GM19395 (cell line): ENCODE measurements at regions not wholly inside any gene's neighbourhood (a gene's known extent, or its start where the extent isn't known, plus 50 kb on each side); places are given as distances from the start of the nearest gene placed in this dataset.
A peak's percentile ranks its signal among the peaks of the same experiment; 100 is the strongest.

ENCODE experiments used
- ATAC-seq: cut with Tn5 transposase; IDR thresholded peaks from one replicate; pipeline ENCODE4 v1.9.1; 2021; ENCODE audit warnings: mild to moderate bottlenecking, moderate library complexity; ENCODE audit not compliant: unreplicated experiment

DNA sequence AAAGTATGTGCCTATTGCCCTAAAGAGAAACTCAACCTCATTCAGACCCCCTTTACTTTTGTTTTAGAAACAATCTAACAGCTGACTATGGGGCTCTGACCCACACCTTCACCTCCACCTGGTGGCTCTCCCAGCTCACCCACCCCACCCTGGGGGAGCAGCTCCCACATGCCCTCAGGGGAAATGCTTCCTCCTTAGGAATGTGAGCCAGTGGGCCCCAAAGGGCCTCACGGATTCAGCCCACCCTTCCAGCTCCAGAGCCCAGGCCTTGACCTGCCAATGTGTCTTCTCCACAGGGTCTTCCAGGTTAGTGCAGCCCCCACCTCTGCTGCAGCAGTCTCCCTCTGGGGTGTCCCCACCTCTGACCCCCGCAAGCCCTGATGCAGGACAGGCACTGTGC lies 680.1 kb upstream of the RAB6C start:
- no peak for ATAC-seq

DNA sequence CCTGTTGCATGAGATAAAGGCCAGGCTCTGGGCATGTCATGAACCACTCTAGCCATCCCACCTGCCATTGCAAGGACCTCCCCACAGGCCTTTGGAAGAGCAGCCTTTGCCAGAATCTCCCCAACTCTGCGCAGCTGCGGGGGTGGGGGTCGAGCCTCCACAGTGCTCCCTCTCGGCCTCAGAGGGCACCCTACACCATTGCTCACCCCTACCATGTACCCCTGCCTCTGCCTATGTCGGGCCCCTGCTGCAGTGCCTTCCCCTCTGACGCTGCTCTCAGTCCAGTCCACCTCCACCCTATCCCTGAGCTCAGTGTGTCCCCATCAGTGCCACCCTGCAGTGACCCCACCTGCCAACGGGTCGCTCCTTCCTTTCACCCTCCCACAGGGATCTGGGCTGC lies 679.7 kb upstream of the RAB6C start:
- no peak for ATAC-seq

DNA sequence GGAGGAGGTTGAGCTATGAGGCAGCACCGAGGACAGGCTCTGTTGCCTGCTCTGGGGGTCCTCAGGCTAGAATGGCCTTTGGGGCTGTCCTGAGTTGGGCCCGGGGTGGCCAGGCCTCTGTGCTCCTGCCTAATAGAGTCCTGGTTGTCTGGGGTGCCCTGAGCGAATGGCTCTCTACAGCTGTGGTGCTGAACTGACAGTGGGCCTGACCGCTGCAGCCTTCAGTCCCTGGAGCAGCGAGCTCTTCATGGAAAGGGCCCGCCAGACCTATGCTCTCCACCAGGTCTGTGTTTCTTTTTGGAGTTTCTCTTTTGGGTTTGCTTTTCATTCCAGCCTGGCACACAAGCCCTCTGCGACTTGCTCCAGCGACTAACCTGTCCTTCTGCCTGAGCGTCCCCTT lies 679.0 kb upstream of the RAB6C start:
- ATAC-seq, result no peak

DNA sequence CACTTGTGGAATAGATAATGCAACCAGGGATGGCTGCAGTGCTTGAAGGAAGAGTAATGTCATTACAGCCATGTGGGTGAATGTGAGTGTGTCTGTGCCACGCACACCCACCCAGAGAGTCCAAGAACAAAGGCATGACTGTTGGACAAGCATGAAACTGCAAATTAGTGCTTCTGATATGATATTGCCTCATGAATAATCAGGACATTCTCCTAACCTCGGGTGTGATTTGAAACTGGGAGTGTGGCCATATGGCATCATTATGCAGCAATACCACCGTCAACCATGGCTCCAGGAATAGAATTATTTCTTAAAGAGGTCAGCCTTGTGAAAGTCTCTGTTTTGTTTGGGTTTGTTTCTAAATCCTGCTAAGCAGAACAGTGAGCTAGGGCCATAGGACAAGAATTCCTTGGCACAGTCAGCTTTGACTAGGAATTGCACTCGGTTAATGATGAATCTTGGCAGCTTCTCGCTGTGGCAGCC lies 678.0 kb upstream of the RAB6C start:
- no peak for ATAC-seq

DNA sequence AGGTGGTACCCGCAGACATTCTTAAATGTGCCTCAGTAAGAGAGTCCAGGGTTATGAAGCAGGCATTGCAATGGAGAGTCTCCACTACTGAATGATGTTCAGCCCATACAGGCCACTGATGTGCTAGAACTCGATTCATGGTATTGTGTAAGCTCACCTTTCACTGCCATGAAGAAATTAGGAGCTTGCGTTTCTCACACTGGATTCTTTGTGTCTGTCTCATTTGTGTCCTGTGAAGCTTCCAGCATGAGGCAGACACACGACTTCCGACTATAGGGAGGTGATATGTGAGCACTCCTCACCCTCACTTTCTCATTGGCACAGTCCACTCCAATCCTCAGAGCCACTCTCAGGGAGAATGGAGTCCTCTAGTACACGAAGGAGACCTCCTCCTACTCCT lies 677.4 kb upstream of the RAB6C start:
- ATAC-seq, result no peak

DNA sequence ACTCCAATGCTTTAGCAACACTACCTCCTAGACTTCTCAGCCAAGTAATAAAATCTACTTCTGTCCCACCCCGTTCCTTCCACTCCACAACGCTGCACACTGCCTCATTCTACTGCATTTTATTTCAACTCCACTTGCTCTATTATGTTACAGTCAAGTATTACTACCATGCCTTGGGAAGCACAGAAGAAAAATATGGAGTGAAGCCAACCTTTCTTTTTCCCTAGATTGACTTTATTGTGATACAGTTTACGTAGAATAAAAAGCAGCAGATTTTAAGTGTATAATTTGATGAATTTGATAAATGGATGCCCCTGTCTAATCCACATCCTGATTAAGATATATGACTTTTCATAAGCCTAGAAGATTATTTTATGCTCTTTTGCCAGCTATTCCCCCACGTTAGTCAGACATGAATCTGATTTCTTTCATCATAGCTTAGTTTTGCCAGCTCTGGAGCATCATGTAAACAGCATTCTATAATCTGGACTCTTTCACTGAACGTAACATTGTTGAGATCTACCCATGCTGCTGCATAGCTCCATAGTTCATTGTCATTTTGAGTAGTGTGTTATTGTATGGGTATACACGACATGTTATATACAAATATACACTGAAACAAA lies 676.8 kb upstream of the RAB6C start:
- no peak for ATAC-seq

DNA sequence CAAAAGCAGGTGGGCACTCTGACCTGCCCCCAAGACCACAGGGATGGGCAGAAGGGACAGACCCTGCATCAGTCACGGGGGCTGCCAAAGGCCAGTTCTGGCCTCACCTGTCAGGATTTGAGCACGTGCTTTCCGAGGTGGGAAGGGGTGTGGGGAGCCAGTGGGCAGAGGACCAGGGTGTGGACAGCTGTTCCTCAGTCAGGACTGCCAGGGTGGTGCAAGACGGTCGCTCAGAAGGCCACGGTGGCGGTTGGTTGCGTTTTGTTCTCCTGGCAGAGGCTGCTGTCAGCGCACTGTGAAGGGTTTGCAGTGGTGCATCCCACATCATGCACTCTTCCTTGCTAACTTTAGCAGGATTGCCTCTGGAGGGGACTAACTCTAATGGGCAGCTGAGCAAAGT lies 665.3 kb upstream of the RAB6C start:
- no peak for ATAC-seq

DNA sequence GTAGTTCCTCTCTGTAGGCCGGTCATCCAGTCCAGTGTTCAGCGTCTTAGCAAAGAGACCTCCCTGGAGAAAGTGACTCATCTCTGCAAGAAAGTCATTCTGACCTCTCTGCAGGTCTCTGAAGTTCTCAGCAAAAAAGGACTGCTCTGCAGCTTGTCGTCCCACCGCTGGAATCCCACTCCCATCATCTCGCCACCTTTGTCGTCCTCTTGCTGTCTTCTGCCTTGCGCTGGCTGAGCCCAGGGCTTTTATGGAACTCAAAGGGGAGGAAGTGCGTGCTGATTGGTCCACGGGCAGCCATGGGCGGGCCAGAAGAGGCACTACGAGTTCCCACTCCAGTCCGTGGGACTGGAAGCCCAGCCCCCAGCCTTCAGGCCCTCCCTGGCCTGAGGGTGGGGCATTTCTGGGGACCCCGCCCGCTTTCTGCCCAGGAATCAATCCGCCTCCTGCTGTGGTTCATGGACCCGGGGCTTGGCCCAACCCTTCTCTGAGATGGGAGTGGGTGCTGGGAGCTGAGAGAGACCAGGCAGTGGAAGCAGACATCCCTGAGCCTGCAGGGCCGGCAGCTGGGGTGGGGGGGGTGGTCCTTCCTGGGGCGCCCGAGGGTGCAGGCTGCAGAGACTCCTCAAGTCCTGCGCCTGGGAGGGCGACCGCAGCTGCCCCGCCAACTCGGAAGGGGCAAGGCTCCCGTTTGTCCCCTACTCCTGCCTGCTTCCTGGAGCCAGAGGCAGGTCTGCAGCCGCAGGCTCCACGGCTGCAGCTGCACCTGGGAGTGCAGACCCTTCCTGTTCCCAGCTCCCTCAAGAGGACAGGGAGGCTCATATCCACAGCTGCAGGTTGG lies 660.7 kb upstream of the RAB6C start:
- ATAC-seq, result no peak

DNA sequence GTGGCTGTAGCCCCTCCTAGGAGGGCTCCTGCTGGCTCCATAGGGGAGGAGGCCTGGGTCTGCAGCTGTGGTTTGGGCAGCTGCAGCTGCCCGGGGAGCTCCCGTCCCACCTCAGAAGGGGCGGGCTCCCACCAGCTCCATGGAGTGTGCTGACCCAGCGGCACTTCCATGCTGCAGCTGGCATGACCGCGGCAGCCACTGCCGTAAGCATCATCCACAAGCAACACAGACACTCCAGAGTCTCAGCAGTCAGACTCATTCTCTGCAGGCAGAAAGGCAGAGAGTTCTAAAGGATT lies 660.1 kb upstream of the RAB6C start:
- ATAC-seq, result no peak

DNA sequence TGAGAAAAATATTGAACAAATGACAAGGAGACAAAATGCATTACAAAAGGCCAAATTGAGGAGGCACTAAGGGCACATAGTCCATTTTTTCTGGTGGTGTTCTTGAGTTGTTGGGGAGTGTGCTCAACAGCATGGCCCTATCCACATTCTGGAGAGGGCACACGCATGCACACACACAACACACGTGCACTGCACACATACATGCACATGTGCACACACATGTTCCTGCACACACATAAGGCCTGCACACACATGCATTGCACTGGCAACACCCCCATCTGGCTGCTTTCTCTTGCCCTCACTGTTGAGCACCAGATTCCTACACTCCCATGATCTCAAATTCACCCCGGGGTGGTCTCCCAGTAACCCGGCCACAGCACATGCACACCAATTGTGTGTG lies 659.2 kb upstream of the RAB6C start:
- ATAC-seq, result no peak

DNA sequence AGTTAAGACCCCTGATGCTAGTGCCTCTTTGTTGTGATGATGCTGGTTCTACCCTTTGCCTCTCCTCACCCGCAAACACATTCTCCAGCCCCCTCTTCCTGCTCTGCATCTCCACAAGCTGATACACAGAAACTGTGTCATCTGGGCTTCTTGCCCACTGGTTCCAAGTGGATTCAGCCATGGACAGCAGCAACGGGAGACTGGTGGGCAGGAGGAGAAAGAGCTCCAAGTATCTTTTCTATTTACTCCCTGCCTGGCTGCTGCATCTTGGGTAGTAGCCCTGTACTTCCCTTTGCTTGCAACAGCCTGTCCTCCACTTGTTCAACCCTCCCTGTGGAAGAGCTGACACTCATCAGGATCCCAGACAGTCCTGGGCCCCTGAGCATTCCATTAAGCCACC lies 655.1 kb upstream of the RAB6C start:
- ATAC-seq, result no peak

DNA sequence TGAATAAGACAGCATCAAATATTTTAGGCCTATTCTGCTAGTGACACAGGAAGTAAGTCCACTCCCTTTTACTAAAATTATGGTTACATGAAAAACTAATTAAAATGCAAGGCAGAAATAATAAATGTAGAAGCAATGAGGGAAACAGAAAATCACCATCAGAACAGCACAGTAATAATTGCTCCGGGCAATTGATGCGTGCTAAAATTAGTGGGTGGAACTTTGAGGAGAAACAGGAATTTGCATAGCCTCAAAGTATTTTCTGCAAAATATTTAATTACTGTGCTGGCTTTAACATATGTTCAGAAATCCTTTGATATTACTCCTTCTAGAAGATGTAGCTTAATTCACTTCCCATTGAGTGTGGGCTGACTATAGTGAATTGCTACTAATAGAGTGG lies 654.3 kb upstream of the RAB6C start:
- ATAC-seq, result no peak

DNA sequence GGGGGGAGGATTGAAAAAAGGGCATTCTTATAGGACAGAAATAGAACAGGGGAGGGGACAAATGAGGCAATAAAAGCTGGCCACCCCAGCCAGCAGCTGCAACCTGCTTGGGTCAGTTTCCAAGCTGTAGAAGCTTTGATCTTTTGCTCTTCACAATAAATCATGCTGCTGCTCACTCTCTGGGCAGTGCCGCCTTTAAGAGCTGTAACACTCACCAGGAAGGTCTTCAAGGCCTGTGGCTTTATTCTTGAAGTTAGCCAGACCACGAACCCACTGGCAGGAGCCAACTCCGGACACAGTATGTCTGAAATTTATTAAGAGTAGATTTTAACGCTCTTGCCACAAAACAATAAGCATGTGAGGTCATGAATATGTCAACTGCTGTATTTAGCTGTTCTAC lies 649.9 kb upstream of the RAB6C start:
- no peak for ATAC-seq

DNA sequence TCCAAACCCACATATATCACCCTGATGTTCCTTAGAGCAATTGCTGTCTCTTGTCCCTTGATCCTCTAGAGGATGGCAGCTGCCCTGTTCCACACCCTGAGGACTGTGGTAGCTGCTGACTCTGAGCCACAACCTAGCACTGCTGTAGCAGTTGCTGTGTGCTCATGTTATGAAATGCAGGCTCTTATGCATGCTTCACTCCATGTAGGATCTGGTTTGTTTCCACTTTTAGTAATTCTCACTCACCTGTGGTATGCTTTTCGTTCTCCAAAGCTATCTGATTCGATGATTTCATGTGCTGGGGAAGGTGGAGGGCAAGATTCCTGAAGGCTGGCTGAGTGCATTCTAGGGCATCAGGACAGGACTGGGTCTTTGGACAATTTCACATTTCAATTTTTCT lies 649.0 kb upstream of the RAB6C start:
- no peak for ATAC-seq

DNA sequence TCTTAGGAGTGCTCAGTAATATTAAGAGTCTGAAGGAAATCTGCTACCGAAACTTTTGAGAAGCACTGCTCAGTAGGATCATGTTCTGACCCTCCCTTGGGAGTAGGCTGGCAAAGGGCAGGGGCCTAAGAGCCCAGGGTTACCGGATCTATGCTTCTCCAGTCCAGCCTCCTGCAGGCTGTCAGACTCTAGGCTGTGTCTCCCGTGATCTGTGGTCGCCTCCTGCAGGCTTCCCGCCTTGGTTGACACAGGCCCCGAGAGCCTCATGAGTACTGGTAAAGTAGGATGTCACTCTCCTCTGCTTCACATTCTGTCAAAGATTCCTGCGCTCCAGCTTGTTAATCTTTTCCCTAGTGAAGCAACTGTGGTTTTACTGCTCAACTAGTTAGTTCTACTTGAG lies 647.8 kb upstream of the RAB6C start:
- ATAC-seq, result no peak

DNA sequence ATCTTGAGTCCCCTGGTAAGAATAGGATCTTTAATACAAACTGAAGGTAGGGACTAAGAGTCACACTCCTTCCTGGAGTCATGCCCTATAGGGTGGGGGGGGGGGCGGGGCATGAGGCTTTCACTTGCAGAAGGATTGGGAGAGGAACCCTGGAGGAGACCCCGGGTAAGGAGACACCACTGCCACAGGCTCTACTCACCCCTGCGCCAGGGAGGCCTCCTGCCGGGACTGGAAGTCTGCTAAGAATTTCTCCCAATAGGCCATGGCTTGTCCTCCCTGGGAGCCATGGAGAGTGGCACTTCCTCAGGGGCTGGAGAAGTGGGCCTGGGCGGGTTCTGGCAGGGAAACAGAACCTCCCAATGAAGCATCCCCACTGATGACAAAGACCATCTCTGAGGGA lies 645.3 kb upstream of the RAB6C start:
- ATAC-seq, result no peak

DNA sequence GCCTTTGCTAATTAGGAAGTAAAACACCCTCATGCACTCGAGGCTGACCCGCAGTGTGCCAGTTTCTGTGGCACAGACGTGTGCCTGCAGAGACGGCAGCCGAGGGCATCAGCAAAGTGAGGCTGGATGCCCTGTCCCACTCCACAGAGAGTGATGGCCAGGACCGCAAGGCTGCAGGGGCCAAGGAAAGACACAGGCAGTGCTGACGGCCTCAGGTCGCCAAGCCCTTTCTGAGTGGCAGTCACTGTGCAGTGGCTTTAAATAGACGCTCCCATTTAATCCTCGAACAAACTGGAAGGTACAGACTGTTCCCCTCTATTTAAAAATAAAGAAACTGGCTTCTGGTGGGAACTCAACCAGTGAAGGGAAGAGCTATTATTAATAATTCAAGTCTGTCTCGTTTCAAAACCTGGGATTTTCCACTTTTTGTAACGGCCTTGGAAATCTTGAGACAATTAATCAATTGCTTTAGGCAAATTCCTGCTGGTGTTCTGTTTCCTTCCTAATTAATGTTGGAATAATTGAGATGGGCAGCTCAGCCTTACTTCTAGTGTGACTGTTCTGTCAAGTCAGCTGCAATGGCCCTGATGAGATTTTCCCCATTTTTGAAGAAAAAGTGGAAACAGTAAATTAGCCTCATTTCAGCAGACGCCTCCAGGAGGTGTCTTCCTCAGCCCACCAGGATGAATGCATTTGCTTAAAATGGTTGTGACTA lies 644.6 kb upstream of the RAB6C start:
- no peak for ATAC-seq

DNA sequence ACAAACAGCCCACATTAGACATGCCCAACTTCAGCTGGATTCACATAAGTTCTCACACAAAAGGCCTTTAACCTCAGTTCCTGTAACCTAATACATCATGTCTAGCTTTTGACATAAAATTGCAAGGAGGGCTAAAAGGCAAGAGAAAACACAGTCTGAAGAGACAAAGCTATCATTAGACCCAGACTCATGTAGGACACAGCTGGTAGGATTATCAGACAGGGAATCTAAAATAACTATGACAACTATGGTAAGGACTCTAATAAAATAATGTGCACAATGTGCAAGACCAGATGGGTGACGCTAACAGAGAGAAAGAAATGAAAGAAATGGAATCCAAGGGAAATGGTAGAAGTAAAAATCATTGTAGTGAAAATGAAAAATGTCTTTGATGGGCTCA lies 643.2 kb upstream of the RAB6C start:
- no peak for ATAC-seq

DNA sequence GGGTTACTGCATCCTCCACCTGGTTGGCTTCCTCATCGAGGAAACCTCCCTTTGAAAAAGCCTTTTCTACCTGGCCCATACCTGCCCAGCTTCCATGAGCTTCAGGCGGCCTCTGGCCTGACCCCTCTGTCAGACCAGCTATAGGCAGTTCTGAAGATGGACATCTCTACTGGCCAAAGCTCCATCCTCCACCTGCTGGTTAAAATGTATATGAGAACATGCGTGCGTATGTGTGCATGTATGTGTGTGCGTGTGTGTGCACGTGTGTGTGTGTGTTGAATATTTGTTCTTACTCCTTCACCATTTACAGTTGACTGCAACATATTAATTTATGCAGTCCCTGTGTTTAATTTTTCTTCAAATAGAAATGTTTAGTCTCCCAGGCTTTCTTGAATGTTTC lies 642.4 kb upstream of the RAB6C start:
- no peak for ATAC-seq

DNA sequence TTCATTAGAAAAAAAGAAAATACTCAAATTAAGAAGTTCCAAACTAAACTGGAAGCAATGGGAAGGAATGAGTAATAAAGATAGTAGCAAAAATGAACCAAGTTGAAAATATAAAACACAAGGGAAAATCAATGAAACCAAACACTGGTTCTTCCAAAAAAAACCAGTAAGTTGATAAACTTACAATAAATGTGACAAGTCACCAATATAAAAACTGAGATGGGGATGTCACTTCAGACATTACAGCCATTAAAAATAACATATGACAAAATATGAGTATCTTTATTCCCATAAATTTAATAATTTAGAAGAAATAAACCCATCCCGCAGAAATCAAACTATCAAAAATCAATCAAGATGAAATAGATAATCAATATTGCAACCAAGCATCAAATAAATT lies 633.9 kb upstream of the RAB6C start:
- ATAC-seq, result no peak

DNA sequence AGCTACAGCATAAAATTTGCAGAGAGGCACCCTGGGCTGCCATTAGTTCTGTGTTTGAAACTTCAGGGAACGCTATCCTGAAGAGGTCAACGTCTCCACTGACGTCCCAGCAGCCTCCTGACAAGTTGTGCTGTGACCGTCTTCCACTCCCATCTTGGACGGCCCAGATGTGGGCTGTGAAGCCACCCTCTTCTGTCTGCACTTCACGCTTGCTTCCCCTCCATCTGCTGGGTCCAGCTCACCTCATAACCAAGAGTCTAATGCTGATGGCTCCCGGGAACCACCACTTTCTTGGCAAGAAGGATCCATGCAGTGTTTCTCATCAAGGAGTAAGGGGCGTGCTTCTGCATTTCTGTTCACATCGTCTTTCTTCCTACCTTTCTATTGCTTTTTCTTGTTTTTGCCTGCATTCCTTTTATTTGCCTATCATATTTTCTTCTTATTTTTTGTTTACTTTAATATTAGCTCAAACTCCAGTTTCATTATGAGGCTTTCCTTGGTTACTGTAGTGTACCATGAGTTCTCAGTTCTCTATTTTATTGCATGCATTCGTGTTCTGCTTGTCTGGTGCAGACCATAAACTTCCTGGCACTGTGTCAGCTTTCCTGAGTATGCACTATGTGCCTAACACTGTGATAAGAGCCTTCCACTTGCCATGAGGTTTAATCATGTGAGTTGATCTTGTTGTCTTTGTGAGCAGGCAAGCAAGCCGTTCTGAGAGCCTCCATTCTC lies 631.8 kb upstream of the RAB6C start:
- ATAC-seq, result peak; percentile 100

DNA sequence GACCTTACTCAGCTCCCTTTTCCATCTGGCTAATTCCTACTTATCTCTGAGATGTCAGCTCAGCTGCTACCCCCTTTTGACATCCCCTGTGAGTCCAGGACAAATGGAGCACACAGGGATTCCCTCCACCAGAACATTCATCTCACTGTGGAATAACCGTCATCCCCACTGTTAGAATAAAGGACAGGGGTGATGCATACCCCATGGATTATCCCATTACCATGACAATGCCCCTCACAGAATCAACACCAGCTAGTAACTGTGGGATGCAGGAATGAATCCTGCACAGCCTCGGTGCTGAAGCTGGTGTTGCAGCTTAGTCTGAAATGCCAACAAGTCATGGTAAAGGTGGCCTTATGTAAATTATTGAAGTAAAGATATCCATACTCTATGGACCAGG lies 624.8 kb upstream of the RAB6C start:
- ATAC-seq, result no peak
